ENCODE measurements at regions not wholly inside any gene's neighbourhood (a gene's known extent, or its start where the extent isn't known, plus 50 kb on each side); places are given as distances from the start of the nearest gene placed in this dataset.
A peak's percentile ranks its signal among the peaks of the same experiment; 100 is the strongest.
"Not testable (repeated sequence)": the region's sequence is repeated elsewhere in the genome, so short reads cannot be mapped to it uniquely, and the experiment has no call there.

- H3K9me3 Mint-ChIP-seq, result not testable (repeated sequence)
- peak; percentile 67 for DNase-seq
Observed at GRCh38 chr1:149712154-149712927, 70.2 kb upstream of the FCGR1A start.

GRCh38 chr1:149713513-149713912, 69.0 kb upstream of the FCGR1A start:
- intact Hi-C loops (cut with micrococcal nuclease); H3K9me3 Mint-ChIP-seq; H3K4me3 Mint-ChIP-seq; H3K27me3 Mint-ChIP-seq (ENCODE audit: low read depth); H3K27ac Mint-ChIP-seq; H3K4me1 Mint-ChIP-seq (ENCODE audit: low read depth); DNase-seq; H3K36me3 Mint-ChIP-seq (ENCODE audit: low read depth); CTCF ChIA-PET: not testable (repeated sequence)

More at GRCh38 chr1:149712154-149712927, 70.2 kb upstream of the FCGR1A start:
- Mint-ChIP-seq H3K4me3 (peak overlapping the region; percentile 15), H3K27ac (peak overlapping the region; percentile 77)
- intact Hi-C loops (cut with micrococcal nuclease); H3K4me1 Mint-ChIP-seq (ENCODE audit: low read depth); CTCF ChIA-PET; H3K27me3 Mint-ChIP-seq (ENCODE audit: low read depth); H3K36me3 Mint-ChIP-seq (ENCODE audit: low read depth): not testable (repeated sequence)

- CTCF ChIA-PET; H3K27ac Mint-ChIP-seq; H3K36me3 Mint-ChIP-seq (ENCODE audit: low read depth); DNase-seq; H3K27me3 Mint-ChIP-seq (ENCODE audit: low read depth); H3K4me1 Mint-ChIP-seq (ENCODE audit: low read depth); intact Hi-C loops (cut with micrococcal nuclease); H3K4me3 Mint-ChIP-seq; H3K9me3 Mint-ChIP-seq: not testable (repeated sequence)
Observed at GRCh38 chr1:149713952-149714351, 68.5 kb upstream of the FCGR1A start.

- H3K9me3 Mint-ChIP-seq, CTCF ChIA-PET: not testable (repeated sequence)
Observed at GRCh38 chr1:149724618-149725302, 57.7 kb upstream of the FCGR1A start.

GRCh38 chr1:149726688-149727087, 55.8 kb upstream of the FCGR1A start:
- H3K4me3 Mint-ChIP-seq; intact Hi-C loops (cut with micrococcal nuclease); H3K27me3 Mint-ChIP-seq (ENCODE audit: low read depth); CTCF ChIA-PET; H3K9me3 Mint-ChIP-seq; DNase-seq; H3K4me1 Mint-ChIP-seq (ENCODE audit: low read depth); H3K36me3 Mint-ChIP-seq (ENCODE audit: low read depth); H3K27ac Mint-ChIP-seq: not testable (repeated sequence)

More at GRCh38 chr1:149724618-149725302, 57.7 kb upstream of the FCGR1A start:
- H3K4me3 Mint-ChIP-seq; H3K27ac Mint-ChIP-seq; DNase-seq; H3K4me1 Mint-ChIP-seq (ENCODE audit: low read depth); intact Hi-C loops (cut with micrococcal nuclease); H3K27me3 Mint-ChIP-seq (ENCODE audit: low read depth); H3K36me3 Mint-ChIP-seq (ENCODE audit: low read depth): not testable (repeated sequence)

GRCh38 chr1:149728598-149728997, 53.9 kb upstream of the FCGR1A start:
- H3K27me3 Mint-ChIP-seq (ENCODE audit: low read depth); DNase-seq; H3K27ac Mint-ChIP-seq; H3K9me3 Mint-ChIP-seq; H3K4me3 Mint-ChIP-seq; H3K4me1 Mint-ChIP-seq (ENCODE audit: low read depth); CTCF ChIA-PET; H3K36me3 Mint-ChIP-seq (ENCODE audit: low read depth); intact Hi-C loops (cut with micrococcal nuclease): not testable (repeated sequence)

Data from activated naive CD4-positive, alpha-beta T cell treated with anti-CD3 and anti-CD28 coated beads for 36 hours (primary cell).